ENCODE measurements at regions not wholly inside any gene's neighbourhood (a gene's known extent, or its start where the extent isn't known, plus 50 kb on each side); places are given as distances from the start of the nearest gene placed in this dataset.

GRCh38 chr20:51202304-51202703, 179.4 kb upstream of the KCNG1 start:
- no peak for TF ChIP-seq POLR2AphosphoS5 (IDR thresholded peaks at IDR 0.05)
- TF ChIP-seq CTCF (IDR thresholded peaks at IDR 0.05): no peak
- no peak for TF ChIP-seq POLR2A (IDR thresholded peaks at IDR 0.05)
- TF ChIP-seq EP300 (IDR thresholded peaks at IDR 0.05): no peak

Measured in stomach (tissue), 4 donors.